PC-3 (cell line): ENCODE measurements at regions not wholly inside any gene's neighbourhood (a gene's known extent, or its start where the extent isn't known, plus 50 kb on each side); places are given as distances from the start of the nearest gene placed in this dataset.

Source experiments
- CTCF ChIP-seq: fragments of 300-600 bp; sonication (generic); conservative IDR thresholded peaks from 2 replicates; pipeline ENCODE4 v1.5.1; 2017; ENCODE audit warnings: antibody characterized with exemption, low read depth, mild to moderate bottlenecking, low read length
- EZH2 ChIP-seq: fragments of 300-600 bp; sonication (generic); IDR thresholded peaks from one replicate; pipeline ENCODE4 v1.6.1; 2017; ENCODE audit warnings: antibody characterized with exemption, mild to moderate bottlenecking, low read length; ENCODE audit not compliant: unreplicated experiment
- EZH2phosphoT487 ChIP-seq: fragments of 300-600 bp; sonication (generic); IDR thresholded peaks from 2 replicates; pipeline ENCODE4 v1.6.1; 2018; ENCODE audit warnings: mild to moderate bottlenecking, antibody characterized with exemption, low read length, borderline replicate concordance

DNA sequence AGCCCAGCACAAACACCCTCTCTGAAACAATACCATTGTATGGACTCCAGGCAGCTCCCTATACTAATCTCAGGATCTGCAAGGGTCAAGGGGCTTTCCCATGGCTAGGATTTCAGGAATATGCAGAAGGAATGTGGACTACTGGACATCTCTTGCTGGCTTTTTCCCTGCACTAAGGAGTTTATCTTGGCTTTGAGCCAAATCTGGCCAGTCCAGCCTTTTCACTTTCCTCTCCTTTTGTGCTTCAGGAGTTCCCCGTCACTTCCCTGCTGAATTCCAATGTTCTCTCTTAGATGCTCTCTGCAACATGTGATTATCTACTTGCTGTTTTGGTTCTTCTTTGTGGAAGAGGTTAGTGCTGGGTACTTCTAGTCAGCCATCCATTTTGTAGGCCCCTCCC, 568.2 kb downstream of the HDGFL1 start:
- TF ChIP-seq CTCF (no peak), EZH2 (no peak), EZH2phosphoT487 (no peak)
